ENCODE measurements at regions not wholly inside any gene's neighbourhood (a gene's known extent, or its start where the extent isn't known, plus 50 kb on each side); places are given as distances from the start of the nearest gene placed in this dataset.

GRCh38 chr11:69967484-69967883 is 110.6 kb upstream of the ANO1 start:
- no peak for TF ChIP-seq CTCF (IDR thresholded peaks at IDR 0.05; ENCODE audit: poor library complexity)
- TF ChIP-seq EZH2 (IDR thresholded peaks at IDR 0.05; ENCODE audit: borderline replicate concordance), result no peak

Measured in hepatocyte (in vitro differentiated cells).